ENCODE measurements at regions not wholly inside any gene's neighbourhood (a gene's known extent, or its start where the extent isn't known, plus 50 kb on each side); places are given as distances from the start of the nearest gene placed in this dataset.
A peak's percentile ranks its signal among the peaks of the same experiment; 100 is the strongest.

GRCh38 chr7:142347091-142347490 is 89.2 kb upstream of the PRSS58 start:
- Histone ChIP-seq H3K27me3 (ENCODE audit: control insufficient read depth, insufficient read depth, low read length) (no peaks in the 10 kb centered on the region), H3K27ac (ENCODE audit: insufficient read depth, low read length) (no peak overlapping the region), H3K9me3 (ENCODE audit: control insufficient read depth, insufficient read depth, low read depth, low read length) (no peaks in the 10 kb centered on the region)

GRCh38 chr7:142345811-142346210 is 88.0 kb upstream of the PRSS58 start:
- no peak overlapping the region for H2AFZ ChIP-seq (ENCODE audit: low read length)
- H3K4me2 ChIP-seq (ENCODE audit: extremely low read depth, insufficient read depth, low read length): no peak overlapping the region
- no peak overlapping the region for H3K4me3 ChIP-seq (replicated peaks in 1 of 4; ENCODE audit: control extremely low read depth in 1 of 4, insufficient read depth in 1 of 4, low read depth in 3 of 4, low read length in 4 of 4)
- no peaks in the 10 kb centered on the region for H3K9me3 ChIP-seq (ENCODE audit: control insufficient read depth, insufficient read depth, low read depth, low read length)
- no peaks in the 10 kb centered on the region for H3K27me3 ChIP-seq (ENCODE audit: control insufficient read depth, insufficient read depth, low read length)
- H4K20me1 ChIP-seq (ENCODE audit: control insufficient read depth, extremely low read depth, insufficient read depth, low read length): no peaks in the 10 kb centered on the region
- H3K4me1 ChIP-seq (ENCODE audit: control insufficient read depth, extremely low read depth, insufficient read depth, low read length): no peaks in the 10 kb centered on the region
- no peak overlapping the region for H3K27ac ChIP-seq (ENCODE audit: insufficient read depth, low read length)
- DNase-seq (ENCODE audit: low read depth in 2 of 2): no peak
- H3K79me2 ChIP-seq (ENCODE audit: control insufficient read depth, insufficient read depth, low read length): no peaks in the 10 kb centered on the region
- H3K9ac ChIP-seq (ENCODE audit: insufficient read depth, low read length): no peak overlapping the region
- TF ChIP-seq EZH2 (IDR thresholded peaks at IDR 0.05; ENCODE audit: low read length, missing control alignments) (no peak), CTCF (conservative IDR thresholded peaks at IDR 0.05 in 1 of 2, IDR thresholded peaks at IDR 0.05 in 1 of 2; ENCODE audit: low read depth in 1 of 2, low read length in 2 of 2) (no peak)
- H3K36me3 ChIP-seq (ENCODE audit: control insufficient read depth, insufficient read depth, low read length): no peaks in the 10 kb centered on the region

More at GRCh38 chr7:142347091-142347490, 89.2 kb upstream of the PRSS58 start:
- Histone ChIP-seq H3K4me3 (replicated peaks in 1 of 4; ENCODE audit: control extremely low read depth in 1 of 4, insufficient read depth in 1 of 4, low read depth in 3 of 4, low read length in 4 of 4) (no peak overlapping the region), H4K20me1 (ENCODE audit: control insufficient read depth, extremely low read depth, insufficient read depth, low read length) (no peaks in the 10 kb centered on the region), H3K9ac (ENCODE audit: insufficient read depth, low read length) (no peak overlapping the region), H3K36me3 (ENCODE audit: control insufficient read depth, insufficient read depth, low read length) (no peaks in the 10 kb centered on the region), H2AFZ (ENCODE audit: low read length) (no peak overlapping the region), H3K79me2 (ENCODE audit: control insufficient read depth, insufficient read depth, low read length) (no peaks in the 10 kb centered on the region), H3K4me2 (ENCODE audit: extremely low read depth, insufficient read depth, low read length) (no peak overlapping the region), H3K4me1 (ENCODE audit: control insufficient read depth, extremely low read depth, insufficient read depth, low read length) (no peaks in the 10 kb centered on the region)
- no peak for DNase-seq (ENCODE audit: low read depth in 2 of 2)
- TF ChIP-seq CTCF (conservative IDR thresholded peaks at IDR 0.05 in 1 of 2, IDR thresholded peaks at IDR 0.05 in 1 of 2; ENCODE audit: low read depth in 1 of 2, low read length in 2 of 2) (no peak), EZH2 (IDR thresholded peaks at IDR 0.05; ENCODE audit: low read length, missing control alignments) (no peak)

DNA sequence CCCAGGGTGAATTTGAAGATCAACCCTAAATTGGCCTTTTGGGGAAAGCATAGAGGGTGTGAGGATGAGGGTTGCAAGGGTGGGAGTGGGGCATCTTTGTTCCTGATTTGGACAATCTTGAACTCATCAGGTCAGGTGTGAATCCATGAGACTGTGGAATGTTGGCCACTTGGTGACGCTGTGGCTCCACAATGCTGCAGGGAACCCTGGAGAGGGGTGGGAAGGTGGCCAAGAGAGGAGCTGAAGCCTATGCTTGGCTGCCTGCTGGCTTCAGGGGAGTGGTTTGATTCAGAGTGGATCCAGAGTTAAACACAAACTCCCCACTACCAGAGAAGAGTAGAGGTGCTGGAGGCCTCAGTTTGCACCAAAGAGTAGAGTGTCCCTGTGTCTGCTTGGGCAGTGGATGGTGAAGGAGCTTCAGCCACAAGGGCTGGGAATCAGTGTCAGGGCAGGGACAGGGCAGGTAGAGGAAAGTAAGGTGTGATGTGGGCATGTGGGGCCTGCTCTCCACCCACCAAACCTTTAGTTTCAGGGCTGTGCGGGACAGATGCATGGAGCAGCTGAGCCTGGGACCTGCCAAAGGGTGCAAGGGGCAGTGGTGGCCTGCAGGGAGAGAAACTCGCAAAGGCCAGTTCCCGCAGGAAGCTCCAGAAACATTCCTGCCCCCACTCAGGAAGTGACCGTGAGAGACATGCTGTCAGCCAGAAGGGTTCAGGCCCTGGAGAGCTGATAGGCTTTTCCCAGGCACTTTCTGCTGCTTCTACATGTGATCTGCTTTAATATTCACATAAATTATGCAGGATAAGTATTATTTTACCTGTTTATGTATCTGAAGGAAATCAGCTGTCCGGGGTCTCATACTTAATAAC is 81.0 kb upstream of the PRSS58 start:
- no peak overlapping the region for H3K4me3 ChIP-seq (replicated peaks in 1 of 4; ENCODE audit: control extremely low read depth in 1 of 4, insufficient read depth in 1 of 4, low read depth in 3 of 4, low read length in 4 of 4)
- H3K4me2 ChIP-seq (ENCODE audit: extremely low read depth, insufficient read depth, low read length): no peak overlapping the region
- H3K9me3 ChIP-seq (ENCODE audit: control insufficient read depth, insufficient read depth, low read depth, low read length): no peaks in the 10 kb centered on the region
- H2AFZ ChIP-seq (ENCODE audit: low read length): no peak overlapping the region
- H3K27me3 ChIP-seq (ENCODE audit: control insufficient read depth, insufficient read depth, low read length): no peaks in the 10 kb centered on the region
- no peaks in the 10 kb centered on the region for H4K20me1 ChIP-seq (ENCODE audit: control insufficient read depth, extremely low read depth, insufficient read depth, low read length)
- DNase-seq (ENCODE audit: low read depth in 2 of 2): no peak
- no peaks in the 10 kb centered on the region for H3K79me2 ChIP-seq (ENCODE audit: control insufficient read depth, insufficient read depth, low read length)
- no peak overlapping the region for H3K9ac ChIP-seq (ENCODE audit: insufficient read depth, low read length)
- H3K27ac ChIP-seq (ENCODE audit: insufficient read depth, low read length): no peak overlapping the region
- H3K4me1 ChIP-seq (ENCODE audit: control insufficient read depth, extremely low read depth, insufficient read depth, low read length): no peaks in the 10 kb centered on the region
- H3K36me3 ChIP-seq (ENCODE audit: control insufficient read depth, insufficient read depth, low read length): no peaks in the 10 kb centered on the region
- no peak for TF ChIP-seq EZH2 (IDR thresholded peaks at IDR 0.05; ENCODE audit: low read length, missing control alignments)
- peak in 1 of 2 donors; percentile 14 for TF ChIP-seq CTCF (conservative IDR thresholded peaks at IDR 0.05 in 1 of 2, IDR thresholded peaks at IDR 0.05 in 1 of 2; ENCODE audit: low read depth in 1 of 2, low read length in 2 of 2)
